Endothelial cell of umbilical vein (primary cell): ENCODE measurements at regions not wholly inside any gene's neighbourhood (a gene's known extent, or its start where the extent isn't known, plus 50 kb on each side); places are given as distances from the start of the nearest gene placed in this dataset.

Experiments
- BruUV-seq: library from RNA; stranded (reverse); fragments of 400-500 nt; replicated peaks from 2 replicates; lab custom pipeline; 2021; lab: Mats Ljungman, UMichigan
- CTCF ChIA-PET: fragments of 300-600, 350-600 bp; sonication (Branson Sonifier 250); formaldehyde crosslinking; loops from one replicate; lab custom pipeline; 2021; ENCODE audit warnings: antibody characterized with exemption, inconsistent platforms; lab: Charles Lee
- POLR2A ChIA-PET: fragments of 300-600, 350-600 bp; sonication (Branson Sonifier 250); formaldehyde crosslinking; loops from one replicate; lab custom pipeline; 2021; ENCODE audit warnings: antibody characterized with exemption, inconsistent platforms; lab: Charles Lee
- DNase-seq: peaks from one replicate; pipeline ENCODE4 v3.0.0-alpha.2; 2011; ENCODE audit warnings: low read depth, low spot score
- FAIRE-seq: peaks from 2 replicates; lab custom pipeline; 2011; peaks lifted over from hg19 to GRCh38; lab: Jason Lieb, UNC
- H2AFZ ChIP-seq: 2 replicates; pipeline ENCODE4 v1.6.0; 2012; ENCODE audit warnings: low read depth, low read length, control low read depth, inconsistent platforms
- H3K27ac ChIP-seq: 2 replicates; pipeline ENCODE4 v1.5.1; 2011; ENCODE audit warnings: low read depth, mild to moderate bottlenecking, control low read depth, low read length, moderate library complexity; ENCODE audit not compliant: insufficient read depth
- H3K27me3 ChIP-seq, 2 experiments: 2 replicates each; pipeline versions ENCODE4 v1.6.0 to v1.6.1; 2011; ENCODE audit warnings: low read length in 2 of 2, mixed read lengths in 1 of 2; ENCODE audit not compliant: control insufficient read depth in 2 of 2, insufficient read depth in 2 of 2
- H3K36me3 ChIP-seq, 2 experiments: 2 replicates in 1 of 2; 3 replicates in 1 of 2; pipeline ENCODE4 v1.5.1; 2011; ENCODE audit warnings: low read length in 2 of 2, mild to moderate bottlenecking in 1 of 2, moderate library complexity in 1 of 2; ENCODE audit not compliant: control insufficient read depth in 2 of 2, insufficient read depth in 2 of 2; ENCODE audit errors: extremely low read depth in 1 of 2
- H3K4me1 ChIP-seq: 3 replicates; pipeline ENCODE4 v1.5.1; 2011; ENCODE audit warnings: mild to moderate bottlenecking, low read length; ENCODE audit not compliant: control insufficient read depth, insufficient read depth; ENCODE audit errors: extremely low read depth
- H3K4me2 ChIP-seq: 2 replicates; pipeline ENCODE4 v1.6.1; 2011; ENCODE audit warnings: low read length, control low read depth, mixed read lengths; ENCODE audit not compliant: insufficient read depth
- H3K4me3 ChIP-seq, 3 experiments: fragments of 200-600 bp in 1 of 3; sonication (generic), shearing (Covaris generic) in 1 of 3; replicated peaks in 1 of 3; 2 replicates each; pipeline ENCODE4 v1.5.1; 2011 to 2016; ENCODE audit warnings: control low read depth in 3 of 3, low read length in 3 of 3, mild to moderate bottlenecking in 2 of 3, inconsistent platforms in 1 of 3, low read depth in 1 of 3, moderate library complexity in 1 of 3; ENCODE audit not compliant: insufficient read depth in 1 of 3
- H3K79me2 ChIP-seq: 2 replicates; pipeline ENCODE4 v1.6.0; 2012; ENCODE audit warnings: low read length, inconsistent platforms; ENCODE audit not compliant: control insufficient read depth, insufficient read depth
- H3K9ac ChIP-seq: replicated peaks from 2 replicates; pipeline ENCODE3; 2011; ENCODE audit warnings: low read length, control low read depth; ENCODE audit not compliant: insufficient read depth; ENCODE audit errors: extremely low read depth
- H3K9me1 ChIP-seq: replicated peaks from 3 replicates; pipeline ENCODE4 v1.6.0; 2011; ENCODE audit warnings: mild to moderate bottlenecking, low read length; ENCODE audit not compliant: control insufficient read depth, insufficient read depth; ENCODE audit errors: extremely low read depth
- H3K9me3 ChIP-seq: replicated peaks from 2 replicates; pipeline ENCODE4 v1.5.1; 2012; ENCODE audit warnings: low read length, inconsistent platforms; ENCODE audit not compliant: control insufficient read depth, insufficient read depth
- H4K20me1 ChIP-seq: replicated peaks from 2 replicates; pipeline ENCODE3; 2011; ENCODE audit warnings: mild to moderate bottlenecking, low read length; ENCODE audit not compliant: control insufficient read depth, insufficient read depth; ENCODE audit errors: extremely low read depth
- EZH2 ChIP-seq: IDR thresholded peaks from 2 replicates; pipeline ENCODE4 v1.6.1; 2012; ENCODE audit warnings: borderline replicate concordance, low read depth, mild to moderate bottlenecking, moderate library complexity, low read length, inconsistent platforms; ENCODE audit not compliant: severe bottlenecking
- FOS ChIP-seq: IDR thresholded peaks from 2 replicates; pipeline ENCODE4 v1.6.1; 2011; ENCODE audit warnings: mild to moderate bottlenecking, low read length, moderate library complexity, borderline replicate concordance; ENCODE audit not compliant: insufficient read depth
- GATA2 ChIP-seq: IDR thresholded peaks from 2 replicates; pipeline ENCODE4 v1.7.0; 2011; ENCODE audit warnings: low read depth, mild to moderate bottlenecking, moderate library complexity, mixed read lengths, low read length; ENCODE audit not compliant: insufficient read length, insufficient read depth
- JUN ChIP-seq: IDR thresholded peaks from 2 replicates; pipeline ENCODE4 v1.6.1; 2011; ENCODE audit warnings: borderline replicate concordance, low read depth; ENCODE audit not compliant: insufficient read length, insufficient read depth
- MYC ChIP-seq: IDR thresholded peaks from one replicate; pipeline ENCODE4 v1.6.1; 2011; ENCODE audit warnings: mild to moderate bottlenecking, low read depth, low read length
- POLR2A ChIP-seq: IDR thresholded peaks from 2 replicates; pipeline ENCODE4 v1.6.1; 2012; ENCODE audit warnings: low read depth, mild to moderate bottlenecking, control low read depth, low read length
- POLR2AphosphoS5 ChIP-seq: IDR thresholded peaks from 2 replicates; pipeline ENCODE4 v1.6.1; 2012; ENCODE audit warnings: low read depth, mild to moderate bottlenecking, control low read depth, low read length, moderate library complexity; ENCODE audit not compliant: insufficient read depth
- dilution Hi-C: fragments of 300-500 bp; cut with MboI; formaldehyde crosslinking; loops from one replicate; pipeline ENCODE4 v1.15.0; 2019; ENCODE audit warnings: low sequenced_read_pairs; ENCODE audit not compliant: extremely low pct_ligation_motif_present
- intact Hi-C: fragments of 100-400 bp; cut with micrococcal nuclease; formaldehyde crosslinking; loops from one replicate; pipeline ENCODE4 v1.10.0; 2022
- TF ChIP-seq, protein P1 (sequence below), 2 donors: IDR thresholded peaks; 1 replicate in 1 of 2; 2 replicates in 1 of 2; pipeline ENCODE4 v1.5.1; 2011; ENCODE audit warnings: low read length in 2 of 2, mild to moderate bottlenecking in 2 of 2, moderate library complexity in 2 of 2, control low read depth in 1 of 2, inconsistent platforms in 1 of 2, low read depth in 1 of 2; ENCODE audit not compliant: insufficient read depth in 1 of 2; ENCODE audit errors: extremely low read depth in 1 of 2
- TF ChIP-seq, protein P2 (sequence below): IDR thresholded peaks from 2 replicates; pipeline ENCODE4 v1.6.1; 2011; ENCODE audit not compliant: insufficient read depth, insufficient read length

- H3K27me3 ChIP-seq, result no peaks in the 10 kb centered on the region
- dilution Hi-C loops, result no loop called here
- CTCF ChIA-PET, result interaction anchor here (1.1 kb wide), 1 partner anchor 68 kb away, joined by 3 read pairs; no protein-coding TSS in a partner anchor
These were observed 291.7 kb downstream of the C4orf33 start for GRCh38 chr4:129387666-129388065.

GRCh38 chr4:129393976-129394375, 298.0 kb downstream of the C4orf33 start:
- DNase-seq (no peak), FAIRE-seq (no peak)
- no peak overlapping the region for H3K27ac ChIP-seq
- H3K9ac ChIP-seq, result no peak overlapping the region
- no peaks in the 10 kb centered on the region for H3K36me3 ChIP-seq
- no peaks in the 10 kb centered on the region for H4K20me1 ChIP-seq
- no TSS peak for BruUV-seq
- intact Hi-C loops (no loop called here), dilution Hi-C loops (no loop called here)
- no peak overlapping the region for H3K4me2 ChIP-seq
- ChIA-PET POLR2A (no interaction called here), CTCF (no interaction called here)
- H3K27me3 ChIP-seq, result no peaks in the 10 kb centered on the region
- no peak for TF ChIP-seq JUN
- no peak for TF ChIP-seq POLR2A
- TF ChIP-seq GATA2, result no peak
- TF ChIP-seq, protein P1, sequence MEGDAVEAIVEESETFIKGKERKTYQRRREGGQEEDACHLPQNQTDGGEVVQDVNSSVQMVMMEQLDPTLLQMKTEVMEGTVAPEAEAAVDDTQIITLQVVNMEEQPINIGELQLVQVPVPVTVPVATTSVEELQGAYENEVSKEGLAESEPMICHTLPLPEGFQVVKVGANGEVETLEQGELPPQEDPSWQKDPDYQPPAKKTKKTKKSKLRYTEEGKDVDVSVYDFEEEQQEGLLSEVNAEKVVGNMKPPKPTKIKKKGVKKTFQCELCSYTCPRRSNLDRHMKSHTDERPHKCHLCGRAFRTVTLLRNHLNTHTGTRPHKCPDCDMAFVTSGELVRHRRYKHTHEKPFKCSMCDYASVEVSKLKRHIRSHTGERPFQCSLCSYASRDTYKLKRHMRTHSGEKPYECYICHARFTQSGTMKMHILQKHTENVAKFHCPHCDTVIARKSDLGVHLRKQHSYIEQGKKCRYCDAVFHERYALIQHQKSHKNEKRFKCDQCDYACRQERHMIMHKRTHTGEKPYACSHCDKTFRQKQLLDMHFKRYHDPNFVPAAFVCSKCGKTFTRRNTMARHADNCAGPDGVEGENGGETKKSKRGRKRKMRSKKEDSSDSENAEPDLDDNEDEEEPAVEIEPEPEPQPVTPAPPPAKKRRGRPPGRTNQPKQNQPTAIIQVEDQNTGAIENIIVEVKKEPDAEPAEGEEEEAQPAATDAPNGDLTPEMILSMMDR (IDR thresholded peaks at IDR 0.05; ENCODE audit: extremely low read depth in 1 of 2, insufficient read depth in 1 of 2, low read depth in 1 of 2, low read length in 2 of 2), result no peak
- TF ChIP-seq, protein P2, sequence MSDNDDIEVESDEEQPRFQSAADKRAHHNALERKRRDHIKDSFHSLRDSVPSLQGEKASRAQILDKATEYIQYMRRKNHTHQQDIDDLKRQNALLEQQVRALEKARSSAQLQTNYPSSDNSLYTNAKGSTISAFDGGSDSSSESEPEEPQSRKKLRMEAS, result no peak
- TF ChIP-seq FOS, result no peak
- no peak for TF ChIP-seq EZH2
- TF ChIP-seq POLR2AphosphoS5, result no peak
- TF ChIP-seq MYC, result no peak
- H3K4me1 ChIP-seq, result no peaks in the 10 kb centered on the region
- no peaks in the 10 kb centered on the region for H3K79me2 ChIP-seq
- H3K4me3 ChIP-seq, result no peak overlapping the region
- no peak overlapping the region for H2AFZ ChIP-seq
- H3K9me1 ChIP-seq, result no peaks in the 10 kb centered on the region
- H3K9me3 ChIP-seq, result no peaks in the 10 kb centered on the region

More at GRCh38 chr4:129387666-129388065, 291.7 kb downstream of the C4orf33 start:
- no peak for FAIRE-seq
- Histone ChIP-seq H3K9me1 (no peaks in the 10 kb centered on the region), H3K4me2 (no peak overlapping the region), H3K9ac (no peak overlapping the region), H3K79me2 (no peaks in the 10 kb centered on the region), H2AFZ (no peak overlapping the region), H3K4me1 (no peaks in the 10 kb centered on the region), H4K20me1 (no peaks in the 10 kb centered on the region), H3K36me3 (no peaks in the 10 kb centered on the region), H3K4me3 (no peak overlapping the region), H3K27ac (no peak overlapping the region), H3K9me3 (no peaks in the 10 kb centered on the region)
- TF ChIP-seq FOS (no peak), JUN (no peak), POLR2A (no peak), MYC (no peak), GATA2 (no peak)
- TF ChIP-seq, protein P1 (IDR thresholded peaks at IDR 0.05; ENCODE audit: extremely low read depth in 1 of 2, insufficient read depth in 1 of 2, low read depth in 1 of 2, low read length in 2 of 2), result no peak
- no peak for DNase-seq
- intact Hi-C loops, result no loop called here
- POLR2A ChIA-PET, result no interaction called here
- BruUV-seq, result no TSS peak
